CD4-positive, alpha-beta T cell treated with Interferon alpha-2 for 1 hour (primary cell): ENCODE measurements at regions not wholly inside any gene's neighbourhood (a gene's known extent, or its start where the extent isn't known, plus 50 kb on each side); places are given as distances from the start of the nearest gene placed in this dataset.

Source experiments
- DNase-seq, 2 donors: peaks; one replicate each; pipeline ENCODE4 v3.0.0-alpha.2; 2020 to 2022

DNA sequence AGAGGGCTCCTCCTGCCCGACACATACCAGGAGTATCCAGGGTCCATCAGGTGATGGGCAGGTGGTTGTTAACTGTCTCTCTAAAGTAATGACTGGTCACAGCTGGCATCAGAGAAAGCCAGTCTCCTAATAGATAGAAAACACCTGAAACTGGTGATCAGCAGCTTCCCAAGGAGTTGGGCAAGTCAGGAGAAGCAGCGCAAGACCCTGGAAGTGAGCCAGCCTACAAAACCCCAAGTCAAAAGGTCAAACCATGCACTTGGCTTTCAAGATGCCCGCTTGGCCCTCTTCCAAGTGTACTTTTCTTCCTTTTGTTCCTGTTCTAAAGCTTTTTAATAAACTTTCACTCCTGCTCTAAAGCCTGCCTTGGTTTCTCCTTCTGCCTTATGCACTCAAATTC lies 815.2 kb downstream of the DCDC2C start:
- no peak for DNase-seq

DNA sequence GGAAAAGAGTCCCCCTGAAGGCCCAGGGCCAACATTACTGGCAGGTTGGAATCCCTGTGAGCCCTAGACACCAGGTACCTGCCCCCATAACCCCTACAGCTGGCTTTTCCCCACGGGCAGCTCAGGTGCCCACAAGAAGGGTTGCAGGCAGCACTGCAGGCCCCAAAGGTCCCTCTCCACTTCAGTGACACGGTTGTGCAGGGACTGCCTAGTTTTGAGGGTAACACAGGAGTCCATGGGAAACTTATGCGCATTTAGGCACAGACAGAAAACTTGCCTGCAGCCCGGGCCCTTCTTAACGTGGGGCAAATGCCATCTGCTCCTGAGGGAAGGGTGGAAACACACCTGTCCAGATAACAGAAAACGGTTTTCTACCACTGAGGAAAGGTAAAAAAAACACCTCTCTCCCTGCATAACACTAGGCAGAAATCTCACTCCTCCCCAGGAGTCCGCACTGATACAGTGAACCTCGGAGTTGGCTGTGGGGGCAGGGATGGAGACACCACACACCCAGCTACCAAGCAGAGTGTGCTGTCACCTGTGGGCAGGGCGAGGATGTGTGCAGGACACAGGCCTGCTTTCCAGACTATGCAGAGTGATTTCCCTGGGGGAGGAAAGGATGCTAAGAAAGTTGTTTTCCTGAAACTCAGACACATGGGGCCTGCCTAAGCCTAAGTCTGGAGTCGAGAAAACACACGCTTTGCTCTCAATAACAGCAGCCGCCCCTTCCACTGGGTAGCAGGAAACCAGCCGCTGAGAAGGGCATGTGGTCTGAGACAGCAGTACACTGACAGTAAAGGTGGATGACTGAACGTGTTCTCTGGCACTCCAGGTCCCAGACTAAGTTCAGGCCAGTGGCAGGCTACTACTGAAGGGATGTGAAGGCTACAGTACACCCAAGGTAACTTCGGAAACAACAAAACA lies 819.4 kb downstream of the DCDC2C start:
- no peak for DNase-seq

DNA sequence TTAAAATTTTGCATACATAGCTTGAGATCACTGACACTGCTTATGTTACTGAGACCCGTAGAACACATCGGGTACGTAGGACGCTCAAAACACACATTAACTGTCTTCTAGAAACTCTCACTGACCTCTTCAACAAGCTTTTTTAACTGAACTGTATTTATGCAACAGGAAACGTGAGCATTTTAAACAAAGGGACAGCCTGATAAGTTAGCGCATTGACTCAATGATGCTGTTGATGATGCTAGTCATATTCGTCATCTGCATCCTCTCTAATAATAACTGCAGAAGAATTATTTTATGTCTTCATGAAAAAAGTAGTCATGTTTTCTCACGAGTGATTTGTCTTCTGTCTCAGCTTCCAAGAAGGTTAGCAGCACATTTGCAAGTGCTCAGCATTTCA lies 824.0 kb downstream of the DCDC2C start:
- no peak for DNase-seq

- no peak for DNase-seq
These were observed 824.9 kb downstream of the DCDC2C start for GRCh38 chr2:4528246-4528645.

GRCh38 chr2:4528773-4529172 lies 825.4 kb downstream of the DCDC2C start:
- DNase-seq, result no peak

DNA sequence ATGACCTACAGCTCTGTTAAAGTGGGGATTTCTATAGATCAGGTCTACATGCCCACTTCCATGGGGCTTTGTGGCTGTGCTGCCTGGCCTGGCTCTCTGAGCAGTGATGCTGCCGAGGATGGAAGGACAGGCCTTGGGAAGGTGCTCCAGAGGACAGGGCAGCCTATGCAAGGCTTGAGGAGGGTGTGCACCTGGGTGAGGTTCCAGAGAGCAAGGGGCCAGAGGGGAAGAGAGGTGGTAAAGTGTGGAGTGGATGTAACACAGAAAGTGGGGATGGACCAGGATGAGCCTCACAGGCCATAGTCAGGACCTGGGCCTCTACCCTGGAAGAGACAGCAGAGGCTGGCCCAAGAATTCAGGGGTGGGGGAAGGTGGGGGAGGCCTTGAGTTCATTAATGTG lies 826.4 kb downstream of the DCDC2C start:
- no peak for DNase-seq

DNA sequence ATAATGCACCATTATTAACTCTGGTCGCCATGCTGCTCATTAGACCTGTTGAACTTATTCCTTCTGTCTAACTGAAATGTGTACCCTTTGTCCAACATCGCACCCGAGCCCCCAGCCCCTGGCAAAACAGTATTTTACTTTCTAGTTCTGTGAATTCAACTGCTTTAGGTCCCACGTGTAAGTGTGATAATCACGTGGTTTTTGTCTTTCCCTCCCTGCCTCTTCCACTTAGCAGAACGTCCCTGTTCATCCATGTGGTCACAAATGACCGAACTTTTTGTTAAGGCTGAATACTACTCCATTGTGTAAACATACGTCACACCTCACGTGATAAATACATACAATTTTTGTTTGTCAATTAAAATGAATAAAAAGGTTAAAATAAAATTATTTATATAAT lies 826.9 kb downstream of the DCDC2C start:
- no peak for DNase-seq

DNA sequence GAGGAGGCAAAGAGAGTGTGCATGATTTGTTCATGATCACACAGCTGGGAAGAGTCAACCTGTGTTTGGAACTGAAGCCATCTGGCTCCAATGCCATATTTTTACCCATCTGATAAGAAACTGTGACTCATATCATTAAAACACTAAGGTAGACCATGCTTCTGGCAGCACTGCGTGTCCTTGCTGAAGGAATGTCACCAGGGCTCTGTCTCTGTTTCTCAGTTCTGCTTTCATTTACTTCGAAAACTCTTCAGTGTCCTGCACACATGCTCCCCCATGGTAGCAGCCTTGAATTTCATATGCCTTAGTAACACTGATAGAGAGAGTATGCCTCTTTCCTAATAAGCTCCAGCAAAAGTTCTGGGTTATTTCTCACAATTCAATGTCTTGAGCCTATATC lies 830.4 kb downstream of the DCDC2C start:
- no peak for DNase-seq

GRCh38 chr2:4539121-4539520 lies 835.7 kb downstream of the DCDC2C start:
- DNase-seq, result no peak

DNA sequence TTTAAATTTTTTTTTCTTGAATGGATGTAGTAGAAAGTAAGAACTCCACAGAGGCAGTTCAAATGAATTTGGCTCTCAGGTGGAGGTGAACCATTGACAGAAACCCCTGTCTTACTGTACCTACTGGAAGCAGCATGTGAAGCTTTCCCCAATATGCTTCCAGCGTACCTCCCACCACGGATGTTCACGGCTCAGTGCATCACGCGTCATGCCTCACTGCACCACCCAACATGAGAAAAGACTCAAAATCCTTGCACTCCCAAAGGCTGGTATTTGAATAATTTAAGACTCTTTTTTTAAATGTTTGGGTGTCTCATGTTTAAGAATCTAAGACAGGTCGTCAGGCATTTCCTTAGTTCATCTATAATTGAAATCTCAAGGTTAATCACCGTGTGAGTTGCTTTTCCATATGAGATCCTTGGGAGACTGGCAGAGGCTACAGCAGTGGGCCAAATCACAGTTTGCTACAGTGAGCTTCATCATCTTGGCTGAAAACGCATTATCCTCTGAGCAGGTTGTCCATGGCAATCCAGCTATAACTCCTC lies 846.4 kb downstream of the DCDC2C start:
- no peak for DNase-seq

DNA sequence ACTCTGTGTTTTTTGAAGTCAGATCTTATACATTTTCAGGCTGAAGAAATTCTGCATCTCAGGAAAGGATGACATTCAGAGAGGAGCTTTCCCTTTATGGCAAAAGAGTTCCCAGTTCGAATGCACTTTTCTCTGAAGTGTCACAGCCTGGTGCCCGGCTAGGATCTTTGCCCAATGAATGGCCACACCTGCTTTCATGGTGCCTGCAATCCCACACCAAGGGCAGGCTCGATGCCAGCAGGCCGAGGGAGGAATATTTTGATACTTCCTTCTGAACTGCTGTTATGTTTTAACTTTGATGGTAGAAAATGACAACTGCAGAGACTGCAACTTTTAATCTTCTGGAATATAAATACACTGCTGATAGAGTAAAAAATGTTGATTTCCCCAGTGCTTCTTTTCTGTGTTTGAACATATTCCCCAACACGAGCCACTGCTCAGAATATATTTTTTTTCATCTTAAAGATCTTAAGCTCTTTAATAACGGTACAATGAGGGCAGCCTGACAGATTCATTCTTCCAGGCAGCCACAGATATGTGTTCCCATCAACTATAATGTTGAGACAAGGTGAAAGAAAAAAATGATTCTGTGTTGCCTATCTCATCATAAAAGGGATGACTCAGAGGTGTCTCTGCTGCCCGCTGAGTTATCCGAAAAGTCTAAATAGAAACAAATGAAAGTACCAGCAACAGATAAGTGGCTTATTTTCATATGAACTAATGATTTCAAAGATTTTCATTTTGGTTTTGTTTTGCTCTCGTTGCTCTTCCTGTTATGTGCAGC lies 848.5 kb downstream of the DCDC2C start:
- no peak for DNase-seq

DNA sequence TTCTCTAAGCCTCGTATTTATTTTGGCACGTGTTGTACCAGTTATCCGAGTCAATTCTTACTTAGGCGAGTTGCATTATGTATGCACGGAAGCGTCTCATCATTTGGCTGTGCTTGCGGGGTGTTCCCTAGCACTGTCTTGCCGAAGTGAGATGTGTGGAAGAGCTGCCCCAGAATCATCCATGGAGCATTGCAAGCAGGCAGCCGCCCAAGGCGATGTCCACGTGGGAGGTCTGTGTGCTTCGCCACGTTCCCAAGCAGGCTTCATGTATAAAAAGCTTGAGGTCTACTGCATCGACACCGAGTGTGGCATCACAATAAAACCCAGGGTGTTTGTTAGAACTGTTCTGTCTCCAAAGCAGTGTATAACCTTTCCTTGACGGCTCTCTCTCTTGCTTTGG lies 849.9 kb downstream of the DCDC2C start:
- DNase-seq, result no peak

- DNase-seq, result no peak
These were observed 852.9 kb downstream of the DCDC2C start for GRCh38 chr2:4556135-4556896.

DNA sequence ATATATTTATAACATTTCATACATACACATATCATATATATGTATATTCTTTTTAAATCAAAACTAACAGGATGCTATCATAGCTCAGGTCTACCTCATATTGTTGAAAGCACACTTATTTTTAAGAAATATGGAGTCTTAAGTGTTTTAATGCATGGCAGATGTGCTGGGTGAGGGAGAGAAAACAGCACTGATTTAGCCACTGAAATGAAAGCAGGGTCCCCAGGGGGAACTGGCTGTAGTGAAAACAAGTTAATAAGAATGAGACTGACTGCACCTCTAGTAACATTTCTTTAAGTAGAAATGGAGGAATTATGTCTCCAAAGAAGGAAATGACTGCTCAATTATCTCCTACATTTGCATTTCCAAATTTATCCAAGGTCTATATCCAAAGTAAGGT lies 857.8 kb downstream of the DCDC2C start:
- no peak for DNase-seq

DNA sequence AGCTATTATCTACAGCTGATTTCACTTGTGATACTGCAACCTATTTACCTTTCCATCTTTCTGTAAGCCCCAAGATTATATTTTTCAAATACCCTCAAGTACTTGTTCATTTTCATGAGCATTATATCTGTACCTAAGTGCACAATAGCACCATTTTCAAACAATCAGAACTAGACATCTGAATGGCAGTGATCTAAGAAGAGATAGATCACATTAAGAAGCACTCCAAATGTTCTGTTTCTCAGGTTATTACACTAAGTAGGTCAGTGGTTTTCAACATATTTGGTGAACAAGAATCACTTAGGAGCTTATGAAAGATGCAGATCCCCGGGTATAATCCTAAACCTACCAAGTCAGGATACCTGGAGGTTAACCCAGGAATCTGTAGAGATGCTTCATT lies 872.7 kb downstream of the DCDC2C start:
- no peak for DNase-seq

GRCh38 chr2:4579977-4580376 lies 876.6 kb downstream of the DCDC2C start:
- DNase-seq, result no peak

DNA sequence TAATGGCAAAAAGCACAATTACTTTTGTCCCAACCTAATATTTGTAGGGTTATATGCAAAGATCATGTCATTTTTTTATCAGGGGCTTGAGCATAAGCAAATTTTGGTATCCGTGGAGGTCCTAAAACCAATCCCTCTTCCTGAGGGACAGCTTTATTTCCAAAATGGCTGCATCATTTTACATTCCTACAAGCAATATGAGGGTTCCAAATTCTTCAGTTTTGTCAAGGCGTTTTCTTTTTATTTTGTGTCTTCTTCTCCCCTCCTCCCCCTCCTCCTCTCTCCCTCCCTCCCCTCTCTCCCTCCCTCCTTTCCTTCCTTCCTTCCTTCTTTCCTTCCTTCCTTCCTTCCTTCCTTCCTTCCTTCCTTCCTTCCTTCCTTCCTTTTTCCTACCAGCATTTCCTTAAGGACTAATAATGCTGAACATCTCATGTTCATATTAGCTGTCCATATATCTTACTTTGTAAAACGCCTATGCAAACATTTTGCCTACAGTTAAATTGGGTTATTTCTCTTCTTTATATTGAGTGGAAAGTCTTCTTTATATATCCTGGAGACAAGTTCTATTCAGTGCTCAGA lies 881.8 kb downstream of the DCDC2C start:
- no peak for DNase-seq

GRCh38 chr2:4588606-4589005 lies 885.2 kb downstream of the DCDC2C start:
- DNase-seq, result no peak

DNA sequence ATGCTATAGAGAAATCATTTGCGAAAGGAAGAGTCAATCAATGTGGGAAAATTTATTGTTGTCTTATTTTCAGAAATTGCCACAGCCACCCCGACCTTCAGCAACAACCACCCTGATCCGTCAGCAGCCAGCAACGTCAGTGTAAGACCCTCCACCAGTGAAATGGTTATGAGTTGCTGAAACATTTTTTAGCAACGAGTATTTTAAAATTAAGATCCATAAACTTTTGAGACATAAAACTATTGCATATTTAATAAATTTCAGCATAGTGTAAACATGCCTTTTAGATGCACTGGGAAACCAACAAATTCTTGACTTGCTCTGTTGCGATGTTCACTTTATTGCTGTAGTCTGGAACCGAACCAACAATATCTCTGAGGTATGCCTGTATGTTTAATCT lies 887.9 kb downstream of the DCDC2C start:
- no peak for DNase-seq

GRCh38 chr2:4597400-4597799 lies 894.0 kb downstream of the DCDC2C start:
- no peak for DNase-seq

- DNase-seq, result no peak
These were observed 901.4 kb downstream of the DCDC2C start for GRCh38 chr2:4604767-4605166.

DNA sequence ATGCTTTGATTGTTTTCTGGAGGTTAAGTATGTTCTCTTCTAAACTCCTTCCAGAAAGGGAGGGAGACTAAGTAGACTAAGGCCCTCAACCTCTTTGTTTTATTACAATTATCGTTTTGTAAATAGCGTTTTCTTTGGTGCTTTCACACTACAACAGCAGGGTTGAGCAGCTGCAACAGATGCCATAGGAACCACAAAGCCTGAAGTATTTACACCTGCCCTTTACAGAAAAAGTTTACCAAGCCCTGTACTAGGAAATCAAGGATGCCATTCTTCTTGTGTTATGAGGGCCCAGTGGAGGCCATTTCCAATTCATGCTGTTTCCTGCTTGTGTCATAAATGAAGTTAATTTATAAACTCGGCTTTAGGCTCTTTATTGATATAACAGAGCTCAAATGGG lies 914.8 kb downstream of the DCDC2C start:
- DNase-seq, result no peak
